GM10266 (cell line): ENCODE measurements at regions not wholly inside any gene's neighbourhood (a gene's known extent, or its start where the extent isn't known, plus 50 kb on each side); places are given as distances from the start of the nearest gene placed in this dataset.

Source experiments
- DNase-seq: peaks from one replicate; pipeline ENCODE4 v3.0.0; 2012; ENCODE audit errors: extremely low spot score
- TF ChIP-seq, protein P1 (sequence below): IDR thresholded peaks from 2 replicates; pipeline ENCODE4 v1.5.1; 2012; ENCODE audit warnings: mild to moderate bottlenecking, low read depth; ENCODE audit not compliant: control insufficient read depth, insufficient read depth; ENCODE audit errors: missing control alignments

DNA sequence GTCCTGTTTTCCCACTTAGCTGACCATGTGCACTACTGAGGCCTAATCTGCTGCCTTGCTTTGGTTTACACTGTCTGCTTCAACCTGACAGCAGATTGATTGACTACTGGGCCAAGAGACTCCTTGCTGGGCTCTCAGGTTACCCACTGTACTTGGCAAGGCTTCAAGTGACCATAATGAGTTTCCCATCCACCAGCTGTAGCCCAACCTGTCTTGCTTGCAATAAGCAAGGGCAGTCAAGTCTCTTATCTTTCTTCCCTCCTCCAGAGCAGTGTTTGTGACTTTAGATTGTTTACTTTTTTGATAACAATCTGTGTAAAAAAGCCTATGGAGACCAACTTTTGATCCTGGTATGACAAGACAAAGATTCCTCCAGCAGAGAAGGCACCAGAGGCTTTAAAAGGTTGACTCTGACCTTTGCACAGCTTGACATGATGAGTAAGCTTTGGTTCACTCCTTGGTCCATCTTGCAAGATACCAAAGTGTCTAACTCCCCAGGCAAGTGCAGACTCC, 912.3 kb upstream of the SEMA6A start:
- TF ChIP-seq, protein P1, sequence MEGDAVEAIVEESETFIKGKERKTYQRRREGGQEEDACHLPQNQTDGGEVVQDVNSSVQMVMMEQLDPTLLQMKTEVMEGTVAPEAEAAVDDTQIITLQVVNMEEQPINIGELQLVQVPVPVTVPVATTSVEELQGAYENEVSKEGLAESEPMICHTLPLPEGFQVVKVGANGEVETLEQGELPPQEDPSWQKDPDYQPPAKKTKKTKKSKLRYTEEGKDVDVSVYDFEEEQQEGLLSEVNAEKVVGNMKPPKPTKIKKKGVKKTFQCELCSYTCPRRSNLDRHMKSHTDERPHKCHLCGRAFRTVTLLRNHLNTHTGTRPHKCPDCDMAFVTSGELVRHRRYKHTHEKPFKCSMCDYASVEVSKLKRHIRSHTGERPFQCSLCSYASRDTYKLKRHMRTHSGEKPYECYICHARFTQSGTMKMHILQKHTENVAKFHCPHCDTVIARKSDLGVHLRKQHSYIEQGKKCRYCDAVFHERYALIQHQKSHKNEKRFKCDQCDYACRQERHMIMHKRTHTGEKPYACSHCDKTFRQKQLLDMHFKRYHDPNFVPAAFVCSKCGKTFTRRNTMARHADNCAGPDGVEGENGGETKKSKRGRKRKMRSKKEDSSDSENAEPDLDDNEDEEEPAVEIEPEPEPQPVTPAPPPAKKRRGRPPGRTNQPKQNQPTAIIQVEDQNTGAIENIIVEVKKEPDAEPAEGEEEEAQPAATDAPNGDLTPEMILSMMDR: no peak
- DNase-seq: no peak

GRCh38 chr5:117486261-117486660, 911.6 kb upstream of the SEMA6A start:
- DNase-seq: no peak

GRCh38 chr5:117475919-117476318, 901.3 kb upstream of the SEMA6A start:
- DNase-seq: no peak
- TF ChIP-seq, protein P1: no peak

More at GRCh38 chr5:117486261-117486660, 911.6 kb upstream of the SEMA6A start:
- TF ChIP-seq, protein P1: no peak

DNA sequence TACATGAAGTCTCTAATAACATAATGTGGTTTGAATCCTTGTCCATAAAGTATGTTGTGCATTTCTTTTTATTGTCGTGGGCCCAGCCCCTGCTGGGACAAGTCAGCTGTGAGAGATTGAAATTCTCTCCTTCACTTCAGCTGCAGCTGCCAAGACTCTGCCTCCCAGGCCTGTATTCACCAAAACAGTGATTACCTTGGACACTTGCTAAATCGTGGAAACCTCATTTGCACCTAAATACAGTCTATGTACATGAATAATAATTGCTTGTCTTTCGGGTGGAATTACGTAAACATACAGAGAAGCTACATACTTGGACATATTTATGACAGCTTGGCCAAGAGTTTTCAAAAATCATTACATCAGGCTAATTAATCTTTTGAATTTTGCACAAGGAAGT, 898.5 kb upstream of the SEMA6A start:
- DNase-seq: no peak
- TF ChIP-seq, protein P1: no peak

DNA sequence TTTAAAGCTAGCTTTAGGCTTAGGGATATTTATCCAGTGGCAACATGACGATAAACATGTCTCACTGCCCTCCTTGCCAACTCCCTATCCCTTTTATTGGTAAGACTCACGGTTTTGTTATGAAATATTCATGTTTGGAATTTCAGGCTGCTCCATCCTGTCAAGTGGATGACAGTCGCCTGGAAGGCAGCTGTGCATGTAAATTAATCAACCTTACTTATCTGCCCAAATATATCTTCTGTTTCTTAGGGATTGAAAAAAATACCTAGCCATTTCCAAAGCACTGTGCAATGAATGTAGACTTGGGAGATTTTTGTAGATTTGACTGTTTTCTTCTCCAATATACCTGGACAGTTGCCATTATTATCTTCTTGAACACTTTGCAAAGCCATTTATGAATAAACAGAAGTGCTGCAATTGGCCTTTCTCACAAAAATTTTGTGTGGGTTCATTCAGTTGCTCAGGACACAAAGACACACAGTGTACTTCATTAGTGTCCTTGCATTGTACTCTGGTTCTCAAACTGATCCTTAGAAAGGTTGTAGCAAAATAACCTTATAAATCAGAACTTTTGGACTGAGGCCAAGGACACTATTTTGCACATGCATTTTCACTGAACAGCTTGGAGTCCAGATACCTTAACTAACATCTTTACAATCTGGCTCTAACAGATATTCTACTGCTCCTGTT, 889.4 kb upstream of the SEMA6A start:
- no peak for DNase-seq
- TF ChIP-seq, protein P1: no peak

GRCh38 chr5:117461966-117462365, 887.3 kb upstream of the SEMA6A start:
- no peak for DNase-seq
- TF ChIP-seq, protein P1: no peak

DNA sequence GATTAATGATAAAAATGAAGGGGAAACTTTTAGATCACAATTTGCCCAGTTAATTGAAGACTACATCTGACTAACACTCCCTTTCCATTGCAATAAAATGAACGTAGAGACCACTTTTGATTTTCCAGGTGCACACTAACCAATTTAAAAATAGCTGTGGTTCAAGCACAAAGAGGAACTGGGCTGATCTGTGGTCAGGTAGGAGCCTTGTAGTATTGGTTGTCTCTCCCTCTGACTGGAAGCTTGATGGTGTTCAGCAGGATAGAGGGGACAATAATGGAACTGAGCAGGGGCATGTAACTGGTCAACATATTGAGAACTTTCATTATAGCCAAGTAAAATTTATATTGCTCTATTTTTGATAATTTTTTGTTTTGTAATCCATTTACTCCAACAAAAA, 886.8 kb upstream of the SEMA6A start:
- TF ChIP-seq, protein P1: no peak
- no peak for DNase-seq
